ENCODE measurements at regions not wholly inside any gene's neighbourhood (a gene's known extent, or its start where the extent isn't known, plus 50 kb on each side); places are given as distances from the start of the nearest gene placed in this dataset.

DNA sequence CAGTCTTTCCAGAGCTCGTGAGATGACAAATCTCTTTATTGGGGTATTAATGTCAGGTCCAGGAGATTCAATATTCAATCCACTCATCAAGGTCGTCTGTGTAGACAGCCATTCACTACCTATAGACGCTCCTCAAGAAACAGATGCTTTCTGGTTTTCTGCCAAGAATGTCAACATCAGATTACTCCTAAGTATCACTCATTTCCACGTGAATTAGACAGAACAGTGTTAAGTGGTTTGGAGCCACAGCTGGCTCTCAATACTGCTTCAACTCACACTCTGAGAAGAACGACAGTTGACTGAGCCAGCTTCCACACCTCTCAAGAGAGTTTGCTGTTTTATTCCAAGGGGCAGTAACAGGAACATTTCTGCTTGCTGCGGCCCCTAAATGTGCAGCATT, 113.5 kb upstream of the NEDD4L start:
- WGBS, 2 donors: 26 to 61% methylated on average over 6 of the region's 6 CpGs
- H3K4me1 ChIP-seq: no peaks in the 10 kb centered on the region
- no peak overlapping the region for H3K27ac ChIP-seq
- no peak overlapping the region for H3K4me3 ChIP-seq
- intact Hi-C loops (cut with DNase I): no loop called here
- no peaks in the 10 kb centered on the region for H3K9me3 ChIP-seq
- H3K27me3 ChIP-seq: no peaks in the 10 kb centered on the region
- no peak for TF ChIP-seq POLR2AphosphoS5 (IDR thresholded peaks at IDR 0.05)
- TF ChIP-seq, protein P1, sequence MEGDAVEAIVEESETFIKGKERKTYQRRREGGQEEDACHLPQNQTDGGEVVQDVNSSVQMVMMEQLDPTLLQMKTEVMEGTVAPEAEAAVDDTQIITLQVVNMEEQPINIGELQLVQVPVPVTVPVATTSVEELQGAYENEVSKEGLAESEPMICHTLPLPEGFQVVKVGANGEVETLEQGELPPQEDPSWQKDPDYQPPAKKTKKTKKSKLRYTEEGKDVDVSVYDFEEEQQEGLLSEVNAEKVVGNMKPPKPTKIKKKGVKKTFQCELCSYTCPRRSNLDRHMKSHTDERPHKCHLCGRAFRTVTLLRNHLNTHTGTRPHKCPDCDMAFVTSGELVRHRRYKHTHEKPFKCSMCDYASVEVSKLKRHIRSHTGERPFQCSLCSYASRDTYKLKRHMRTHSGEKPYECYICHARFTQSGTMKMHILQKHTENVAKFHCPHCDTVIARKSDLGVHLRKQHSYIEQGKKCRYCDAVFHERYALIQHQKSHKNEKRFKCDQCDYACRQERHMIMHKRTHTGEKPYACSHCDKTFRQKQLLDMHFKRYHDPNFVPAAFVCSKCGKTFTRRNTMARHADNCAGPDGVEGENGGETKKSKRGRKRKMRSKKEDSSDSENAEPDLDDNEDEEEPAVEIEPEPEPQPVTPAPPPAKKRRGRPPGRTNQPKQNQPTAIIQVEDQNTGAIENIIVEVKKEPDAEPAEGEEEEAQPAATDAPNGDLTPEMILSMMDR (IDR thresholded peaks at IDR 0.05): no peak
- no peak for TF ChIP-seq POLR2A (IDR thresholded peaks at IDR 0.05)
- TF ChIP-seq EP300 (IDR thresholded peaks at IDR 0.05): no peak
- no peak for DNase-seq
- H3K36me3 ChIP-seq: no peaks in the 10 kb centered on the region

DNA sequence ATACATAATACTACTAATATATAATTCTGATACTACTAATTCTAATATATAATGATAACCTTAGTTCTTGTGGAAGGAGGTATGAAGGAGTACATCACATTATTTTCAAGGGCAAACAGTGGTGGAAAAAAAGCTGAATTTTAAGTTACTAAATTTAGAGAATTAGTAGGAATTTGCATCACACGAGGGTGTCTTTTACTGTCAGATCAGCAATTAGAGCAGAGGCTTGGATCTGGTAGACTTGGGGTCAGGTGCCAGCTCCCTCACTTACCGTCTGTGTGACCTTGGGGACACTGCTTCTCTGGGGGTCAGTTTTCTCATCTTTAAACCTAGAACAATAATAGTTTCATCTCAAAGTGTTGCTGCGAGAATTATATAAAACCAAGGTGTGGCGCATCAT, 114.1 kb upstream of the NEDD4L start:
- Histone ChIP-seq H3K9me3 (no peaks in the 10 kb centered on the region), H3K36me3 (no peaks in the 10 kb centered on the region), H3K27me3 (no peaks in the 10 kb centered on the region), H3K4me3 (no peak overlapping the region), H3K27ac (no peak overlapping the region), H3K4me1 (no peaks in the 10 kb centered on the region)
- TF ChIP-seq, protein P1 (IDR thresholded peaks at IDR 0.05): no peak
- TF ChIP-seq POLR2A (IDR thresholded peaks at IDR 0.05): no peak
- no peak for TF ChIP-seq EP300 (IDR thresholded peaks at IDR 0.05)
- no peak for TF ChIP-seq POLR2AphosphoS5 (IDR thresholded peaks at IDR 0.05)
- WGBS, 2 donors: 88 to 89% methylated on average over 4 of the region's 4 CpGs
- intact Hi-C loops (cut with DNase I): no loop called here
- DNase-seq: no peak

DNA sequence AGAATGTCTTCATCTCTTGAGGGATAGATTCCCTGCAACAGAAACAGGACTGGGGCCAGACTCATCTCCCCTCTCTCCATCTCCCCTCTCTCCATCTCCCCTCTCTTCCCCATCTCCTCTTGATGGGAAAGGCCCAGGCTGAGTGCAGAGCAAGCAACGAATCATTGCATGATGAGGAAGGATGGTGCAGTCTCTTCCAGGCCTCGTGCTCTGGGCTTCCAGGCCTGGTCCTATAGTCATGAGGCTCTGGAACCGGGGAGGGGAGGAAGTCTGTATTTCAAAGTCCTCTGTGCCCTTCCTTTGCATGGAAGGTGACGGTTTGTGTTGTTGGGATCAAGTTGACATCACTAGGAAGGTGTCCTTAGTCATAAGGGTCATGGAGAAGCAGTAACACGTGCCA, 115.6 kb upstream of the NEDD4L start:
- TF ChIP-seq, protein P1 (IDR thresholded peaks at IDR 0.05): no peak
- TF ChIP-seq POLR2AphosphoS5 (IDR thresholded peaks at IDR 0.05): no peak
- TF ChIP-seq POLR2A (IDR thresholded peaks at IDR 0.05): no peak
- TF ChIP-seq EP300 (IDR thresholded peaks at IDR 0.05): no peak
- no peak for DNase-seq
- 91 to 92% methylated on average over 5 of the region's 5 CpGs for WGBS, 2 donors
- intact Hi-C loops (cut with DNase I): no loop called here
- no peaks in the 10 kb centered on the region for H3K4me1 ChIP-seq
- no peaks in the 10 kb centered on the region for H3K36me3 ChIP-seq
- no peaks in the 10 kb centered on the region for H3K27me3 ChIP-seq
- H3K27ac ChIP-seq: no peak overlapping the region
- H3K4me3 ChIP-seq: no peak overlapping the region
- H3K9me3 ChIP-seq: no peaks in the 10 kb centered on the region

DNA sequence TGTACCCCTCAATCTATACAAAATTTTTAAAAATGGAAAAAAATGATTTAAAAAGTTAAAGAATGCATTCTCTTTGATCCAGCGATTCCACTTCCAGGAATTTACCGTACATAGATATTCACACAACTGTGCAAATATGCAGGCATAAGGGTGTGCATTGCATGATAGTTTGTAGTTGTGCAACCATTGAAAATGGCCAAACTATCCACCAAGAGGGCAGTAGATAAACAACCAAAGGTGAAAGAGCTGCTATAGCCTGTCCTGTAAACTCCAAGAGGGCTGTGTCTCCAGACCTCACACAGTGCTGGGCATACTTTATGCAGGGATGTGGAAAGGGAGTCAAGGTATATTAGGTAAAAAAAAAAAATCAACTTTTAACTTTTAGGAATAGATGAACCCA, 116.5 kb upstream of the NEDD4L start:
- 91 to 94% methylated on average over 2 of the region's 2 CpGs for WGBS, 2 donors
- Histone ChIP-seq H3K27ac (no peak overlapping the region), H3K4me3 (no peak overlapping the region), H3K4me1 (no peaks in the 10 kb centered on the region), H3K27me3 (no peaks in the 10 kb centered on the region), H3K9me3 (no peaks in the 10 kb centered on the region), H3K36me3 (no peaks in the 10 kb centered on the region)
- TF ChIP-seq EP300 (IDR thresholded peaks at IDR 0.05) (no peak), POLR2A (IDR thresholded peaks at IDR 0.05) (no peak), POLR2AphosphoS5 (IDR thresholded peaks at IDR 0.05) (no peak)
- TF ChIP-seq, protein P1 (IDR thresholded peaks at IDR 0.05): no peak
- no peak for DNase-seq
- intact Hi-C loops (cut with DNase I): no loop called here

DNA sequence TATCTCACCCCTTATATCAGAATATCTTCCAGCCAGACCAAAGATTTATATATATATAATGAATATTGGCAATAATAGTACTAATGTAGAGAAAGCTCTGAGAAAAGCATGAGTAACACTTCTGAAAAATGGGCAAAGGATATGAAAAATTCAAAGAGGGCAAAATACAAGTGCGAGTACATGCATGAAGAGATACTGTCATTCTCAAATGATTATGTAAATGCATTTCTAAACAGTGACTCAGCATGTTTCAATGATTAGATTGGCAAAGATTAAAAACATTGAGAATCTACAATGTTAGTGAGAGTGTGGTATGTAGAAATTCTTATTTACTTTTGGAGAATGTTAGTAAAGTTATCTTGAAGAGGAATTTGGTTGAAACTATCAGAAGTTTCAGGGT, 118.3 kb upstream of the NEDD4L start:
- no peaks in the 10 kb centered on the region for H3K36me3 ChIP-seq
- DNase-seq: no peak
- 87 to 88% methylated on average over 1 of the region's 1 CpG for WGBS, 2 donors
- no peak overlapping the region for H3K27ac ChIP-seq
- H3K27me3 ChIP-seq: no peaks in the 10 kb centered on the region
- no peaks in the 10 kb centered on the region for H3K4me1 ChIP-seq
- intact Hi-C loops (cut with DNase I): no loop called here
- TF ChIP-seq, protein P1 (IDR thresholded peaks at IDR 0.05): no peak
- TF ChIP-seq POLR2A (IDR thresholded peaks at IDR 0.05) (no peak), POLR2AphosphoS5 (IDR thresholded peaks at IDR 0.05) (no peak), EP300 (IDR thresholded peaks at IDR 0.05) (no peak)
- H3K4me3 ChIP-seq: no peak overlapping the region
- H3K9me3 ChIP-seq: no peaks in the 10 kb centered on the region

Measured in sigmoid colon (tissue), 6 donors.